IMR-90 (cell line): ENCODE measurements at regions not wholly inside any gene's neighbourhood (a gene's known extent, or its start where the extent isn't known, plus 50 kb on each side); places are given as distances from the start of the nearest gene placed in this dataset.

Experiments used
- ATAC-seq: fragments of 200-7000 bp; cut with Tn5 transposase; 2 replicates; pipeline ENCODE4 v1.9.1; 2020; ENCODE audit warnings: low read depth, mild to moderate bottlenecking, moderate library complexity
- BruUV-seq: library from RNA; stranded (reverse); fragments of 400-500 nt; replicated peaks from 2 replicates; lab custom pipeline; 2021; lab: Mats Ljungman, UMichigan
- CTCF ChIA-PET: fragments of 300-600 bp; formaldehyde crosslinking; extraction: SDS; loops from one replicate; lab custom pipeline; 2021; ENCODE audit warnings: antibody characterized with exemption; lab: Yijun Ruan, JAX
- POLR2A ChIA-PET: fragments of 300-600 bp; sonication (Branson Sonifier 250); formaldehyde crosslinking; loops from one replicate; lab custom pipeline; 2022; ENCODE audit warnings: antibody characterized with exemption; ENCODE audit not compliant: unreplicated experiment; lab: Charles Lee
- DNase-seq: peaks from one replicate; pipeline ENCODE4 v3.0.0; 2013
- H2AFZ ChIP-seq: replicated peaks from 2 replicates; pipeline ENCODE3; 2013; ENCODE audit warnings: low read length, mild to moderate bottlenecking; ENCODE audit not compliant: poor library complexity
- H2AK5ac ChIP-seq: 2 replicates; pipeline ENCODE4 v1.6.1; 2013; ENCODE audit warnings: low read depth, low read length, inconsistent platforms
- H2AK9ac ChIP-seq: replicated peaks from 2 replicates; pipeline ENCODE3; 2013; ENCODE audit warnings: mild to moderate bottlenecking, low read depth, low read length, moderate library complexity; ENCODE audit not compliant: poor library complexity
- H2BK120ac ChIP-seq: 2 replicates; pipeline ENCODE4 v1.6.1; 2013; ENCODE audit warnings: low read depth, low read length, inconsistent platforms
- H2BK15ac ChIP-seq: 3 replicates; pipeline ENCODE4 v1.6.1; 2013; ENCODE audit warnings: low read depth, low read length, inconsistent platforms
- H2BK20ac ChIP-seq: 2 replicates; pipeline ENCODE4 v1.6.1; 2013; ENCODE audit warnings: low read depth, mild to moderate bottlenecking, inconsistent platforms, low read length, moderate library complexity
- H2BK5ac ChIP-seq: 2 replicates; pipeline ENCODE4 v1.6.1; 2013; ENCODE audit warnings: mild to moderate bottlenecking, low read depth, low read length, inconsistent platforms; ENCODE audit not compliant: poor library complexity, severe bottlenecking
- H3K14ac ChIP-seq: replicated peaks from 2 replicates; pipeline ENCODE4 v1.6.1; 2013; ENCODE audit warnings: low read depth, low read length, inconsistent platforms
- H3K18ac ChIP-seq: 2 replicates; pipeline ENCODE4 v1.6.1; 2013; ENCODE audit warnings: low read depth, low read length, control low read depth
- H3K23ac ChIP-seq: 2 replicates; pipeline ENCODE4 v1.6.1; 2013; ENCODE audit warnings: low read depth, low read length, inconsistent platforms
- H3K27ac ChIP-seq: 2 replicates; pipeline ENCODE4 v1.5.1; 2013; ENCODE audit warnings: mild to moderate bottlenecking, control low read depth, low read length; ENCODE audit not compliant: insufficient read depth
- H3K27me3 ChIP-seq: 2 replicates; pipeline ENCODE4 v1.6.1; 2013; ENCODE audit warnings: low read length; ENCODE audit not compliant: control insufficient read depth, insufficient read depth
- H3K36me3 ChIP-seq: 2 replicates; pipeline ENCODE4 v1.6.1; 2013; ENCODE audit warnings: low read length, mixed read lengths; ENCODE audit not compliant: control insufficient read depth, insufficient read depth
- H3K4ac ChIP-seq: 2 replicates; pipeline ENCODE4 v1.6.1; 2013; ENCODE audit warnings: low read depth, low read length, inconsistent platforms
- H3K4me1 ChIP-seq: 2 replicates; pipeline ENCODE4 v1.6.1; 2013; ENCODE audit warnings: low read length, mixed read lengths; ENCODE audit not compliant: control insufficient read depth, insufficient read depth
- H3K4me2 ChIP-seq: 2 replicates; pipeline ENCODE4 v1.6.1; 2013; ENCODE audit warnings: low read depth, mild to moderate bottlenecking, control low read depth, low read length, moderate library complexity
- H3K4me3 ChIP-seq: 2 replicates; pipeline ENCODE4 v1.5.1; 2013; ENCODE audit warnings: low read depth, mild to moderate bottlenecking, control low read depth, low read length, moderate library complexity; ENCODE audit not compliant: insufficient read depth
- H3K56ac ChIP-seq: 2 replicates; pipeline ENCODE4 v1.6.1; 2013; ENCODE audit warnings: low read length, inconsistent platforms; ENCODE audit not compliant: insufficient read depth; ENCODE audit errors: extremely low read depth
- H3K79me1 ChIP-seq, 2 experiments: 2 replicates each; pipeline ENCODE4 v1.6.1; 2013; ENCODE audit warnings: low read length in 2 of 2, inconsistent platforms in 1 of 2, low read depth in 1 of 2
- H3K9ac ChIP-seq: 2 replicates; pipeline ENCODE4 v1.6.1; 2013; ENCODE audit warnings: low read depth, low read length, control low read depth
- H3K9me1 ChIP-seq: 2 replicates; pipeline ENCODE4 v1.6.1; 2013; ENCODE audit warnings: low read length, inconsistent platforms; ENCODE audit not compliant: insufficient read depth
- H3K9me3 ChIP-seq: 2 replicates; pipeline ENCODE4 v1.6.1; 2013; ENCODE audit warnings: low read length; ENCODE audit not compliant: control insufficient read depth, insufficient read depth
- H4K20me1 ChIP-seq: 2 replicates; pipeline ENCODE4 v1.6.1; 2013; ENCODE audit warnings: low read length, inconsistent platforms; ENCODE audit not compliant: insufficient read depth
- H4K5ac ChIP-seq: 2 replicates; pipeline ENCODE4 v1.6.1; 2013; ENCODE audit warnings: mild to moderate bottlenecking, low read depth, low read length, control low read depth
- H4K8ac ChIP-seq, 2 experiments: 2 replicates each; pipeline ENCODE4 v1.6.1; 2013; ENCODE audit warnings: low read depth in 2 of 2, low read length in 2 of 2, control low read depth in 1 of 2, inconsistent platforms in 1 of 2
- H4K91ac ChIP-seq: 2 replicates; pipeline ENCODE4 v1.6.1; 2013; ENCODE audit warnings: low read depth, low read length, inconsistent platforms; ENCODE audit not compliant: insufficient read depth
- CEBPB ChIP-seq: IDR thresholded peaks from 2 replicates; pipeline ENCODE4 v1.6.1; 2012; ENCODE audit warnings: low read depth, low read length, improper control_type of control experiment
- CHD1 ChIP-seq: IDR thresholded peaks from 2 replicates; pipeline ENCODE4 v1.6.1; 2012; ENCODE audit warnings: low read depth, low read length, improper control_type of control experiment
- CTCF ChIP-seq: conservative IDR thresholded peaks from 2 replicates; pipeline ENCODE4 v1.5.1; 2012; ENCODE audit warnings: mild to moderate bottlenecking, low read depth, low read length, improper control_type of control experiment
- ELK1 ChIP-seq: fragments of 150-350 bp; IDR thresholded peaks from 2 replicates; pipeline ENCODE4 v1.6.1; 2016; ENCODE audit warnings: low read depth, mild to moderate bottlenecking, low read length, moderate library complexity, borderline replicate concordance
- FOS ChIP-seq: fragments of 150-350 bp; IDR thresholded peaks from 2 replicates; pipeline ENCODE4 v1.6.1; 2016; ENCODE audit warnings: low read depth, low read length
- MXI1 ChIP-seq: IDR thresholded peaks from 2 replicates; pipeline ENCODE4 v1.6.1; 2012; ENCODE audit warnings: low read depth, mild to moderate bottlenecking, low read length, moderate library complexity, borderline replicate concordance
- NFE2L2 ChIP-seq: fragments of 150-350 bp; IDR thresholded peaks from 2 replicates; pipeline ENCODE4 v1.6.1; 2016; ENCODE audit warnings: low read depth, mild to moderate bottlenecking, low read length
- POLR2A ChIP-seq: IDR thresholded peaks from 2 replicates; pipeline ENCODE4 v1.6.1; 2012; ENCODE audit warnings: mild to moderate bottlenecking, low read depth, low read length
- RAD21 ChIP-seq: IDR thresholded peaks from 2 replicates; pipeline ENCODE4 v1.6.1; 2012; ENCODE audit warnings: low read length, improper control_type of control experiment
- RCOR1 ChIP-seq: IDR thresholded peaks from 2 replicates; pipeline ENCODE4 v1.6.1; 2012; ENCODE audit warnings: mild to moderate bottlenecking, low read length, improper control_type of control experiment; ENCODE audit not compliant: insufficient replicate concordance
- USF2 ChIP-seq: fragments of 150-350 bp; IDR thresholded peaks from 2 replicates; pipeline ENCODE4 v1.6.1; 2017; ENCODE audit warnings: mild to moderate bottlenecking, antibody characterized with exemption, low read length, low read depth
- WGBS, 2 experiments: methylation state at CpG; one replicate each; pipeline versions ENCODE4 v1.1.5 to v1.1.7; 2013; ENCODE audit warnings: missing lambda C conversion rate in 2 of 2; ENCODE audit not compliant: insufficient read length in 1 of 2; ENCODE audit errors: extremely low coverage in 2 of 2; 5-methylcytosine and 5-hydroxymethylcytosine counted together
- dilution Hi-C: fragments of 300-500 bp; cut with HindIII; formaldehyde crosslinking; loops from one replicate; pipeline ENCODE4 v1.14.3; 2018; ENCODE audit warnings: low sequenced_read_pairs; ENCODE audit not compliant: unreplicated experiment
- in situ Hi-C: fragments of 300-500 bp; cut with MboI; formaldehyde crosslinking; loops from 3 replicates; pipeline ENCODE4 v1.14.3; 2019; ENCODE audit warnings: low sequenced_read_pairs, inconsistent platforms, mixed read lengths
- intact Hi-C: fragments of 100-400 bp; cut with micrococcal nuclease; formaldehyde crosslinking; loops from 2 replicates; pipeline ENCODE4 v1.10.0; 2022

GRCh38 chr1:56025942-56026341 is 553.4 kb downstream of the PLPP3 start:
- peak; percentile 28 for DNase-seq
- Histone ChIP-seq H2BK15ac (no peak overlapping the region), H3K27ac (no peak overlapping the region), H3K9ac (no peak overlapping the region), H2AK5ac (no peak overlapping the region), H4K5ac (no peak overlapping the region), H2BK120ac (no peak overlapping the region), H2AK9ac (no peak overlapping the region), H4K91ac (no peak overlapping the region), H4K8ac (no peak overlapping the region), H3K9me3 (peaks cover 2% of the 10 kb centered on the region; the same call in 1 of the 2 replicates), H3K4me1 (no peaks in the 10 kb centered on the region), H3K36me3 (no peaks in the 10 kb centered on the region), H3K4me3 (no peak overlapping the region), H2AFZ (no peak overlapping the region), H3K4ac (no peak overlapping the region), H3K23ac (no peak overlapping the region), H3K27me3 (no peaks in the 10 kb centered on the region), H3K4me2 (no peak overlapping the region), H2BK5ac (no peak overlapping the region), H3K79me1 (no peaks in the 10 kb centered on the region), H3K56ac (no peak overlapping the region), H3K14ac (no peak overlapping the region), H2BK20ac (no peak overlapping the region), H3K18ac (no peak overlapping the region), H4K20me1 (no peaks in the 10 kb centered on the region), H3K9me1 (no peaks in the 10 kb centered on the region)
- no TSS peak for BruUV-seq
- CTCF ChIA-PET: no interaction called here
- ATAC-seq: no peak
- no peak for TF ChIP-seq CHD1
- no peak for TF ChIP-seq USF2
- TF ChIP-seq CTCF: no peak
- no peak for TF ChIP-seq NFE2L2
- TF ChIP-seq CEBPB: no peak
- no peak for TF ChIP-seq ELK1
- no peak for TF ChIP-seq FOS
- no peak for TF ChIP-seq RCOR1
- no peak for TF ChIP-seq MXI1
- TF ChIP-seq RAD21: no peak
- no peak for TF ChIP-seq POLR2A
- POLR2A ChIA-PET: no interaction called here
- WGBS, 2 experiments: no CpG with 5 or more reads among the region's 3 CpGs
- intact Hi-C loops (no loop called here), dilution Hi-C loops (no loop called here), in situ Hi-C loops (no loop called here)
